Activated B cell treated with CpG ODN at 0.5 μM for 24 hours (primary cell): ENCODE measurements at regions not wholly inside any gene's neighbourhood (a gene's known extent, or its start where the extent isn't known, plus 50 kb on each side); places are given as distances from the start of the nearest gene placed in this dataset.
A peak's percentile ranks its signal among the peaks of the same experiment; 100 is the strongest.

ENCODE experiments used
- ATAC-seq: fragments of 200-7000 bp; cut with Tn5 transposase; one replicate; pipeline ENCODE4 v1.10.0; 2021; ENCODE audit warnings: low read depth, mild to moderate bottlenecking, moderate library complexity
- CTCF ChIA-PET: fragments of 350-600 bp; sonication (Branson Sonifier 250); formaldehyde crosslinking; loops from one replicate; lab custom pipeline; 2021; ENCODE audit warnings: antibody characterized with exemption; lab: Charles Lee
- POLR2A ChIA-PET: fragments of 350-600 bp; sonication (Branson Sonifier 250); formaldehyde crosslinking; loops from one replicate; lab custom pipeline; 2021; ENCODE audit warnings: antibody characterized with exemption; lab: Charles Lee
- DNase-seq: peaks from one replicate; pipeline ENCODE4 v3.0.0; 2022
- H3K27ac Mint-ChIP-seq: one replicate; pipeline ENCODE4 v1.8.0; 2020; ENCODE audit warnings: mixed read lengths
- H3K27me3 Mint-ChIP-seq: one replicate; pipeline ENCODE4 v1.8.0; 2021; ENCODE audit warnings: mixed read lengths
- H3K36me3 Mint-ChIP-seq: one replicate; pipeline ENCODE4 v1.8.0; 2021; ENCODE audit warnings: low read depth, mixed read lengths
- H3K4me1 Mint-ChIP-seq: one replicate; pipeline ENCODE4 v1.8.0; 2021; ENCODE audit warnings: mixed read lengths
- H3K4me3 Mint-ChIP-seq: one replicate; pipeline ENCODE4 v1.8.0; 2020; ENCODE audit warnings: mild to moderate bottlenecking, mixed read lengths
- H3K9me3 Mint-ChIP-seq: one replicate; pipeline ENCODE4 v1.8.0; 2020; ENCODE audit warnings: mixed read lengths
- CTCF ChIP-seq: fragments of 200-600 bp; IDR thresholded peaks from one replicate; pipeline ENCODE4 v1.8.0; 2022; ENCODE audit warnings: antibody characterized with exemption, mild to moderate bottlenecking
- intact Hi-C: fragments of 100-400 bp; cut with micrococcal nuclease; formaldehyde crosslinking; loops from one replicate; pipeline ENCODE4 v1.15.1; 2024

- intact Hi-C loops, result loop anchor here (5.0 kb wide), 2 partner anchors 50 to 165 kb away; partner anchors contain the start of gene ZNF521
- H3K4me1 Mint-ChIP-seq, result peaks cover 34% of the 10 kb centered on the region
- POLR2A ChIA-PET, result no interaction called here
- ATAC-seq, result no peak
- DNase-seq, result no peak
- CTCF ChIA-PET, result no interaction called here
- peaks cover 2% of the 10 kb centered on the region for H3K9me3 Mint-ChIP-seq
- H3K36me3 Mint-ChIP-seq, result no peaks in the 10 kb centered on the region
- no peaks in the 10 kb centered on the region for H3K27me3 Mint-ChIP-seq
- H3K27ac Mint-ChIP-seq, result no peak overlapping the region
- no peak overlapping the region for H3K4me3 Mint-ChIP-seq
- no peak for TF ChIP-seq CTCF
Observed at GRCh38 chr18:25516747-25517498, 165.0 kb upstream of the ZNF521 start.

GRCh38 chr18:25516121-25516520, 164.2 kb upstream of the ZNF521 start:
- intact Hi-C loops, result loop anchor here (5.0 kb wide), 2 partner anchors 51 to 164 kb away; partner anchors contain the start of gene ZNF521
- Mint-ChIP-seq H3K36me3 (no peaks in the 10 kb centered on the region), H3K4me1 (peaks cover 34% of the 10 kb centered on the region), H3K27me3 (no peaks in the 10 kb centered on the region), H3K27ac (no peak overlapping the region), H3K9me3 (peaks cover 2% of the 10 kb centered on the region), H3K4me3 (no peak overlapping the region)
- ATAC-seq, result no peak
- DNase-seq, result no peak
- ChIA-PET CTCF (no interaction called here), POLR2A (no interaction called here)
- no peak for TF ChIP-seq CTCF

GRCh38 chr18:25510096-25510495, 158.1 kb upstream of the ZNF521 start:
- H3K9me3 Mint-ChIP-seq, result peaks cover 2% of the 10 kb centered on the region
- TF ChIP-seq CTCF, result no peak
- ATAC-seq, result peak; percentile 25
- H3K4me1 Mint-ChIP-seq, result peaks cover 3% of the 10 kb centered on the region
- no peak overlapping the region for H3K4me3 Mint-ChIP-seq
- DNase-seq, result no peak
- intact Hi-C loops, result no loop called here
- ChIA-PET POLR2A (no interaction called here), CTCF (no interaction called here)
- H3K27me3 Mint-ChIP-seq, result no peaks in the 10 kb centered on the region
- H3K27ac Mint-ChIP-seq, result no peak overlapping the region
- H3K36me3 Mint-ChIP-seq, result no peaks in the 10 kb centered on the region

GRCh38 chr18:25503567-25504081, 151.7 kb upstream of the ZNF521 start:
- Mint-ChIP-seq H3K27ac (no peak overlapping the region), H3K4me1 (no peaks in the 10 kb centered on the region), H3K36me3 (no peaks in the 10 kb centered on the region), H3K9me3 (no peaks in the 10 kb centered on the region), H3K27me3 (peaks cover 2% of the 10 kb centered on the region), H3K4me3 (no peak overlapping the region)
- intact Hi-C loops, result no loop called here
- DNase-seq (no peak), ATAC-seq (no peak)
- CTCF ChIA-PET, result no interaction called here
- TF ChIP-seq CTCF, result no peak
- POLR2A ChIA-PET, result no interaction called here

- H3K9me3 Mint-ChIP-seq, result peaks cover 7% of the 10 kb centered on the region
- no peak overlapping the region for H3K27ac Mint-ChIP-seq
- H3K4me3 Mint-ChIP-seq, result no peak overlapping the region
- H3K4me1 Mint-ChIP-seq, result no peaks in the 10 kb centered on the region
- no peak for ATAC-seq
- no peaks in the 10 kb centered on the region for H3K36me3 Mint-ChIP-seq
- intact Hi-C loops, result no loop called here
- no peak for DNase-seq
- no peak for TF ChIP-seq CTCF
- peaks cover 4% of the 10 kb centered on the region for H3K27me3 Mint-ChIP-seq
- ChIA-PET POLR2A (no interaction called here), CTCF (no interaction called here)
Observed at GRCh38 chr18:25497151-25497794, 145.3 kb upstream of the ZNF521 start.
